ENCODE measurements at regions not wholly inside any gene's neighbourhood (a gene's known extent, or its start where the extent isn't known, plus 50 kb on each side); places are given as distances from the start of the nearest gene placed in this dataset.

DNA sequence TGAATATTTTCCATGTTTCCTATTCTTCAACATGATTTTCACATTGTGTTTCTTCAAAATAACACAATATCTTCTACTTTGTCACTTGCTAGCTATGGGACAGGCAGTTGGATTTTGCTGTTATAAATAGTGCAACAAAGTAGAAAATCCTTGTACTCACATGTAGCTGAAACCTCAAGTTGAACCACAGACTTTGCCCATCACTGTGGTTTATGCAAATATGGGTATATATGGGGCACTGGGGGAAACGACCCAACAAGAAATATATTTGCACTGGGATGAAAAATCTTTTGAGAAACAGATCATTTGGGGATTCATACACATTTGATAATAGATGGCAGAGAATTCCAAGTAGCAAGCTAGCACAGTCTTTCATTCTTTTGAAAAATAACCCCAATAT is 486.3 kb upstream of the MAP2 start:
- Histone ChIP-seq H3K4me1 (ENCODE audit: insufficient read depth, low read length) (no peaks in the 10 kb centered on the region), H3K36me3 (ENCODE audit: insufficient read depth, low read length) (no peaks in the 10 kb centered on the region), H3K4me3 (ENCODE audit: low read length) (no peak overlapping the region), H3K9me3 (ENCODE audit: control insufficient read depth in 1 of 2, insufficient read depth in 1 of 2, low read length in 2 of 2) (no peaks in the 10 kb centered on the region), H3K27me3 (ENCODE audit: control insufficient read depth in 1 of 2, insufficient read depth in 2 of 2, low read length in 2 of 2) (no peaks in the 10 kb centered on the region), H3K27ac (ENCODE audit: low read depth in 1 of 2, low read length in 2 of 2) (no peak overlapping the region)
- no peak overlapping the region for H3K4me3 Mint-ChIP-seq
- no peaks in the 10 kb centered on the region for H3K9me3 Mint-ChIP-seq
- CTCF ChIA-PET = no interaction called here
- intact Hi-C loops (cut with DNase I, micrococcal nuclease) = no loop called here
- no peaks in the 10 kb centered on the region for H3K27me3 Mint-ChIP-seq
- ATAC-seq (ENCODE audit: poor library complexity) (no peak), DNase-seq (no peak)
- H3K27ac Mint-ChIP-seq = no peak overlapping the region
- H3K4me1 Mint-ChIP-seq (ENCODE audit: low read depth) = no peaks in the 10 kb centered on the region
- POLR2A ChIA-PET = no interaction called here
- TF ChIP-seq, protein P1, sequence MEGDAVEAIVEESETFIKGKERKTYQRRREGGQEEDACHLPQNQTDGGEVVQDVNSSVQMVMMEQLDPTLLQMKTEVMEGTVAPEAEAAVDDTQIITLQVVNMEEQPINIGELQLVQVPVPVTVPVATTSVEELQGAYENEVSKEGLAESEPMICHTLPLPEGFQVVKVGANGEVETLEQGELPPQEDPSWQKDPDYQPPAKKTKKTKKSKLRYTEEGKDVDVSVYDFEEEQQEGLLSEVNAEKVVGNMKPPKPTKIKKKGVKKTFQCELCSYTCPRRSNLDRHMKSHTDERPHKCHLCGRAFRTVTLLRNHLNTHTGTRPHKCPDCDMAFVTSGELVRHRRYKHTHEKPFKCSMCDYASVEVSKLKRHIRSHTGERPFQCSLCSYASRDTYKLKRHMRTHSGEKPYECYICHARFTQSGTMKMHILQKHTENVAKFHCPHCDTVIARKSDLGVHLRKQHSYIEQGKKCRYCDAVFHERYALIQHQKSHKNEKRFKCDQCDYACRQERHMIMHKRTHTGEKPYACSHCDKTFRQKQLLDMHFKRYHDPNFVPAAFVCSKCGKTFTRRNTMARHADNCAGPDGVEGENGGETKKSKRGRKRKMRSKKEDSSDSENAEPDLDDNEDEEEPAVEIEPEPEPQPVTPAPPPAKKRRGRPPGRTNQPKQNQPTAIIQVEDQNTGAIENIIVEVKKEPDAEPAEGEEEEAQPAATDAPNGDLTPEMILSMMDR (IDR thresholded peaks at IDR 0.05) = no peak
- no peaks in the 10 kb centered on the region for H3K36me3 Mint-ChIP-seq (ENCODE audit: low read depth)

DNA sequence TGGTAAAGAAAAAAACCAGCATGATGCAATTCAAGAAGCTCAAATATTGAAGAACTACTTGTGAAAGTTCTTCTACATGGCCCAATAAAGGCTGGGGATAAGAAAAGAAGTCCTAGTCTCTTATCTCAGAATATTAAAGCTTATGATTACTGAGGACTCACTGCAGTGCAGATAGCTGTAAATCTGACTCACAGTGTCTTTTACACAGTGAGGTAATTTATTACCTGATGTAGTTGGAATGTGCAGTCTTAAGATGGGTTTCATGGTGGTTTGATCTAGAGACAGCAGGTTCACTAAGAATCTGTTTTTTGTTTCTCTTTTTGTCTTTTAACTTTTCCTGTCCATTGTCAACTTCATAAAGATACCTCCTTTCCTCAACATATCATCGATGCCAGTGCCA is 484.0 kb upstream of the MAP2 start:
- Mint-ChIP-seq H3K4me1 (ENCODE audit: low read depth) (no peaks in the 10 kb centered on the region), H3K27me3 (no peaks in the 10 kb centered on the region), H3K4me3 (no peak overlapping the region), H3K27ac (no peak overlapping the region), H3K9me3 (no peaks in the 10 kb centered on the region), H3K36me3 (ENCODE audit: low read depth) (no peaks in the 10 kb centered on the region)
- ATAC-seq (ENCODE audit: poor library complexity) (no peak), DNase-seq (no peak)
- H3K4me3 ChIP-seq (ENCODE audit: low read length) = no peak overlapping the region
- CTCF ChIA-PET = no interaction called here
- H3K27ac ChIP-seq (ENCODE audit: low read depth in 1 of 2, low read length in 2 of 2) = no peak overlapping the region
- H3K9me3 ChIP-seq (ENCODE audit: control insufficient read depth in 1 of 2, insufficient read depth in 1 of 2, low read length in 2 of 2) = no peaks in the 10 kb centered on the region
- H3K27me3 ChIP-seq (ENCODE audit: control insufficient read depth in 1 of 2, insufficient read depth in 2 of 2, low read length in 2 of 2) = no peaks in the 10 kb centered on the region
- intact Hi-C loops (cut with DNase I, micrococcal nuclease) = no loop called here
- no peaks in the 10 kb centered on the region for H3K4me1 ChIP-seq (ENCODE audit: insufficient read depth, low read length)
- POLR2A ChIA-PET = no interaction called here
- no peaks in the 10 kb centered on the region for H3K36me3 ChIP-seq (ENCODE audit: insufficient read depth, low read length)
- TF ChIP-seq, protein P1 (IDR thresholded peaks at IDR 0.05) = no peak

DNA sequence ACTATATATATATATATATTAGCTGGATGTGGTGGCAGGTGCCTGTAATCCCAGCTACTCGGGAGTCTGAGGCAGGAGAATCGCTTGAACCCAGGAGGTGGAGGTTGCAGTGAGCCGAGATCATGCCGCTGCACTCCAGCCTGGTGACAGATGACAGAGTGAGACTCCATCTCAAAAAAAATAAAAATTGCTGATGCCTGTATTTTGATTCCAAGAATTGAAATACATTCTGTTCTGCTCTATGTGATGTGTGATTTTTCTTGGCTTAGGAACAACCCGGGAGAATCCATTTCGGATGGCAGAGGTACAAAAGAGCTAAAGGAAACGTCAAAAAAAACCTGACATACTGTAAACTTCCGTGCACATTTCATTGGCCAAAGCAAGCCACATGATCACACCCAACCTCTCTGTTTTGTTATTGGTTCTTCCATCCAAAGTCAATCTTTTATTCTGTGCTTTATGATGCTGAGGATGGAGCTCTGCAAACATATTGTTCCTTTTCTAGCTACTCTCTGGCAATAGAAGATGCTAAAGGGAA is 478.1 kb upstream of the MAP2 start:
- Mint-ChIP-seq H3K4me3 (no peak overlapping the region), H3K27me3 (no peaks in the 10 kb centered on the region), H3K27ac (no peak overlapping the region), H3K4me1 (ENCODE audit: low read depth) (no peaks in the 10 kb centered on the region), H3K36me3 (ENCODE audit: low read depth) (no peaks in the 10 kb centered on the region), H3K9me3 (no peaks in the 10 kb centered on the region)
- Histone ChIP-seq H3K4me3 (ENCODE audit: low read length) (no peak overlapping the region), H3K36me3 (ENCODE audit: insufficient read depth, low read length) (no peaks in the 10 kb centered on the region), H3K9me3 (ENCODE audit: control insufficient read depth in 1 of 2, insufficient read depth in 1 of 2, low read length in 2 of 2) (no peaks in the 10 kb centered on the region), H3K27me3 (ENCODE audit: control insufficient read depth in 1 of 2, insufficient read depth in 2 of 2, low read length in 2 of 2) (no peaks in the 10 kb centered on the region), H3K27ac (ENCODE audit: low read depth in 1 of 2, low read length in 2 of 2) (no peak overlapping the region), H3K4me1 (ENCODE audit: insufficient read depth, low read length) (no peaks in the 10 kb centered on the region)
- intact Hi-C loops (cut with DNase I, micrococcal nuclease) = no loop called here
- TF ChIP-seq, protein P1 (IDR thresholded peaks at IDR 0.05) = no peak
- ChIA-PET CTCF (no interaction called here), POLR2A (no interaction called here)
- ATAC-seq (ENCODE audit: poor library complexity) (no peak), DNase-seq (no peak)

Measured in CD4-positive, alpha-beta T cell (primary cell).